H1 (cell line): ENCODE measurements at regions not wholly inside any gene's neighbourhood (a gene's known extent, or its start where the extent isn't known, plus 50 kb on each side); places are given as distances from the start of the nearest gene placed in this dataset.

Source experiments
- CHD7 ChIP-seq: fragments of 300-600 bp; sonication (generic); IDR thresholded peaks from 2 replicates; pipeline ENCODE4 v1.7.1; 2012; ENCODE audit warnings: low read length, moderate library complexity, mild to moderate bottlenecking, inconsistent platforms; ENCODE audit not compliant: insufficient replicate concordance
- CREB1 ChIP-seq: IDR thresholded peaks from 2 replicates; pipeline ENCODE4 v1.6.1; 2012; ENCODE audit warnings: inconsistent platforms
- EP300 ChIP-seq, 2 experiments: IDR thresholded peaks; 1 replicate in 1 of 2; 2 replicates in 1 of 2; pipeline ENCODE4 v1.6.1; 2011 to 2012; ENCODE audit warnings: low read depth in 2 of 2, low read length in 2 of 2, mild to moderate bottlenecking in 2 of 2, borderline replicate concordance in 1 of 2, inconsistent platforms in 1 of 2, moderate library complexity in 1 of 2

- TF ChIP-seq CREB1 (no peak), CHD7 (no peak), EP300 (IDR thresholded peaks at IDR 0.05; ENCODE audit: borderline replicate concordance in 1 of 2, low read depth in 2 of 2, low read length in 2 of 2) (no peak)
These were observed 370.2 kb upstream of the BRINP1 start (continued) for GRCh38 chr9:119739476-119739875.
